GM12878 (cell line): ENCODE measurements at regions not wholly inside any gene's neighbourhood (a gene's known extent, or its start where the extent isn't known, plus 50 kb on each side); places are given as distances from the start of the nearest gene placed in this dataset.

ENCODE experiments used
- ATAC-seq: fragments of 200-7000 bp; cut with Tn5 transposase; 3 replicates; pipeline ENCODE4 v1.9.1; 2020; ENCODE audit warnings: mild to moderate bottlenecking, moderate library complexity
- BruUV-seq: library from RNA; stranded (reverse); fragments of 400-500 nt; replicated peaks from 2 replicates; lab custom pipeline; 2021; lab: Mats Ljungman, UMichigan
- CTCF ChIA-PET: fragments of 300-600 bp; sonication (Branson Sonifier 250); formaldehyde crosslinking; extraction: SDS; loops from one replicate; lab custom pipeline; 2021; ENCODE audit warnings: inconsistent platforms; lab: Yijun Ruan, JAX
- POLR2A ChIA-PET: fragments of 350-600 bp; formaldehyde crosslinking; extraction: SDS; loops from one replicate; lab custom pipeline; 2021; ENCODE audit warnings: inconsistent platforms; lab: Charles Lee
- RAD21 ChIA-PET: fragments of 300-600 bp; sonication (Branson Sonifier 250); formaldehyde crosslinking; loops from one replicate; lab custom pipeline; 2023; ENCODE audit warnings: antibody characterized with exemption; ENCODE audit not compliant: unreplicated experiment; lab: Charles Lee
- SMC1A ChIA-PET: fragments of 300-600 bp; sonication (Branson Sonifier 250); formaldehyde crosslinking; loops from one replicate; lab custom pipeline; 2023; ENCODE audit not compliant: unreplicated experiment, uncharacterized antibody; lab: Charles Lee
- DNase-seq: peaks from one replicate; pipeline ENCODE4 v3.0.0-alpha.2; 2011; ENCODE audit warnings: low read depth, low spot score
- FAIRE-seq: peaks from 3 replicates; lab custom pipeline; 2011; peaks lifted over from hg19 to GRCh38; lab: Jason Lieb, UNC
- H2AFZ ChIP-seq: 2 replicates; pipeline ENCODE4 v1.6.0; 2011; ENCODE audit warnings: low read depth, low read length, control low read depth; ENCODE audit not compliant: control insufficient read depth
- H3K27ac ChIP-seq: 2 replicates; pipeline ENCODE4 v1.5.1; 2011; ENCODE audit warnings: control low read depth; ENCODE audit not compliant: control insufficient read depth, insufficient read depth
- H3K27me3 ChIP-seq, 2 experiments: replicated peaks in 1 of 2; 2 replicates each; pipeline versions ENCODE4 v1.6.0 to v1.6.1; 2011; ENCODE audit warnings: low read length in 1 of 2; ENCODE audit not compliant: control insufficient read depth in 2 of 2, insufficient read depth in 2 of 2
- H3K36me3 ChIP-seq, 2 experiments: 2 replicates each; pipeline ENCODE4 v1.5.1; 2011; ENCODE audit warnings: low read length in 1 of 2; ENCODE audit not compliant: control insufficient read depth in 2 of 2, insufficient read depth in 2 of 2
- H3K4me1 ChIP-seq: 2 replicates; pipeline ENCODE4 v1.6.1; 2011; ENCODE audit warnings: mild to moderate bottlenecking, low read length, moderate library complexity, mixed read lengths; ENCODE audit not compliant: control insufficient read depth, insufficient read depth
- H3K4me2 ChIP-seq: 2 replicates; pipeline ENCODE4 v1.6.0; 2011; ENCODE audit warnings: control low read depth; ENCODE audit not compliant: control insufficient read depth, insufficient read depth
- H3K4me3 ChIP-seq: fragments of 200-600 bp; sonication (generic); 2 replicates; pipeline ENCODE4 v1.5.1; 2016
- H3K79me2 ChIP-seq: 2 replicates; pipeline ENCODE4 v1.6.0; 2011; ENCODE audit warnings: low read length; ENCODE audit not compliant: control insufficient read depth, insufficient read depth
- H3K9ac ChIP-seq: 2 replicates; pipeline ENCODE4 v1.8.0; 2011; ENCODE audit warnings: low read length, control low read depth, mixed read lengths; ENCODE audit not compliant: control insufficient read depth, insufficient read depth
- H3K9me3 ChIP-seq: replicated peaks from 3 replicates; pipeline ENCODE4 v1.5.1; 2011; ENCODE audit warnings: mild to moderate bottlenecking, low read length; ENCODE audit not compliant: control insufficient read depth, insufficient read depth
- H4K20me1 ChIP-seq: 2 replicates; pipeline ENCODE4 v1.6.0; 2011; ENCODE audit not compliant: control insufficient read depth, insufficient read depth
- CEBPZ ChIP-seq: fragments of 150-350 bp; IDR thresholded peaks from 2 replicates; pipeline ENCODE4 v1.6.1; 2016; ENCODE audit warnings: low read depth, low read length
- CHD2 ChIP-seq: IDR thresholded peaks from 2 replicates; pipeline ENCODE4 v1.6.1; 2011; ENCODE audit warnings: low read depth, low read length, improper control_type of control experiment, borderline replicate concordance
- DPF2 ChIP-seq: fragments of 450-650 bp; IDR thresholded peaks from 2 replicates; pipeline ENCODE4 v1.6.1; 2017; ENCODE audit warnings: mild to moderate bottlenecking
- EP300 ChIP-seq, 2 experiments: fragments of 150-350 bp in 1 of 2; IDR thresholded peaks; 2 replicates each; pipeline ENCODE4 v1.6.1; 2011 to 2012; ENCODE audit warnings: low read depth in 2 of 2, low read length in 2 of 2, borderline replicate concordance in 1 of 2, improper control_type of control experiment in 1 of 2, inconsistent platforms in 1 of 2; ENCODE audit not compliant: control insufficient read depth in 1 of 2
- HDAC2 ChIP-seq: fragments of 200-600 bp; sonication (generic); IDR thresholded peaks from 2 replicates; pipeline ENCODE4 v1.6.1; 2017
- NFXL1 ChIP-seq: fragments of 450-650 bp; IDR thresholded peaks from 2 replicates; pipeline ENCODE4 v1.6.1; 2017; ENCODE audit warnings: antibody characterized with exemption, mild to moderate bottlenecking, borderline replicate concordance
- NRF1 ChIP-seq: conservative IDR thresholded peaks from 2 replicates; pipeline ENCODE4 v1.6.1; 2011; ENCODE audit warnings: mild to moderate bottlenecking, low read depth, low read length, improper control_type of control experiment
- POLR2AphosphoS5 ChIP-seq: IDR thresholded peaks from 2 replicates; pipeline ENCODE4 v1.6.1; 2011; ENCODE audit warnings: mild to moderate bottlenecking, low read length, inconsistent platforms
- POU2F2 ChIP-seq: IDR thresholded peaks from 3 replicates; pipeline ENCODE4 v1.6.1; 2011; ENCODE audit warnings: low read depth, mild to moderate bottlenecking, low read length, borderline replicate concordance
- RAD51 ChIP-seq: fragments of 450-650 bp; IDR thresholded peaks from 2 replicates; pipeline ENCODE4 v1.6.1; 2016; ENCODE audit warnings: moderate library complexity, mild to moderate bottlenecking, inconsistent platforms
- RCOR1 ChIP-seq: conservative IDR thresholded peaks from 2 replicates; pipeline ENCODE4 v1.6.1; 2012; ENCODE audit warnings: low read depth, low read length, improper control_type of control experiment
- RELB ChIP-seq: fragments of 450-650 bp; IDR thresholded peaks from 2 replicates; pipeline ENCODE4 v1.6.1; 2017; ENCODE audit warnings: low read depth, mild to moderate bottlenecking, moderate library complexity
- SIN3A ChIP-seq: IDR thresholded peaks from 2 replicates; pipeline ENCODE4 v1.6.1; 2012; ENCODE audit warnings: low read depth, low read length, improper control_type of control experiment
- SIX5 ChIP-seq: IDR thresholded peaks from 2 replicates; pipeline ENCODE4 v1.6.1; 2011; ENCODE audit warnings: mild to moderate bottlenecking, low read depth, low read length, moderate library complexity; ENCODE audit not compliant: severe bottlenecking
- SMAD1 ChIP-seq: fragments of 450-650 bp; IDR thresholded peaks from 2 replicates; pipeline ENCODE4 v1.6.1; 2018; ENCODE audit warnings: mild to moderate bottlenecking, low read depth; ENCODE audit not compliant: partially characterized antibody
- SMAD5 ChIP-seq: IDR thresholded peaks from 2 replicates; pipeline ENCODE4 v1.6.1; 2016; ENCODE audit warnings: antibody characterized with exemption, low read depth
- TCF12 ChIP-seq: IDR thresholded peaks from 2 replicates; pipeline ENCODE4 v1.6.1; 2011; ENCODE audit warnings: low read depth, mild to moderate bottlenecking, low read length
- TCF3 ChIP-seq: IDR thresholded peaks from 2 replicates; pipeline ENCODE4 v1.6.1; 2012; ENCODE audit warnings: low read depth, mild to moderate bottlenecking, low read length, borderline replicate concordance; ENCODE audit not compliant: insufficient read depth
- ZNF384 ChIP-seq: IDR thresholded peaks from 2 replicates; pipeline ENCODE4 v1.6.1; 2012; ENCODE audit warnings: low read depth, mild to moderate bottlenecking, low read length, improper control_type of control experiment, borderline replicate concordance
- ZNF622 ChIP-seq: fragments of 450-650 bp; IDR thresholded peaks from 2 replicates; pipeline ENCODE4 v1.6.1; 2017; ENCODE audit warnings: mild to moderate bottlenecking, inconsistent platforms
- WGBS: methylation state at CpG from one replicate; pipeline ENCODE4 v1.1.6; 2016; ENCODE audit warnings: low lambda C conversion rate; ENCODE audit not compliant: insufficient replicate concordance, insufficient coverage; ENCODE audit errors: missing lambda C conversion rate; 5-methylcytosine and 5-hydroxymethylcytosine counted together
- in situ Hi-C: fragments of 300-500 bp; cut with MboI; formaldehyde crosslinking; loops from 9 replicates; pipeline ENCODE4 v1.14.3; 2018; ENCODE audit warnings: mixed read lengths
- intact Hi-C: fragments of 100-400 bp; cut with micrococcal nuclease; formaldehyde crosslinking; loops from one replicate; pipeline ENCODE4 v1.14.2; 2022; ENCODE audit not compliant: unreplicated experiment

GRCh38 chr2:64319896-64320295 is 134.1 kb upstream of the LGALSL start:
- BruUV-seq: no TSS peak
- ChIA-PET RAD21 (interaction anchor here (2.4 to 4.2 kb wide), 2 partner anchors 9 to 111 kb away, joined by 10 to 83 read pairs; no protein-coding TSS in a partner anchor), CTCF (interaction anchor here (1.0 to 2.7 kb wide), 2 partner anchors 7 to 270 kb away, joined by 3 to 46 read pairs; no protein-coding TSS in a partner anchor), POLR2A (no interaction called here), SMC1A (interaction anchor here (0.6 kb wide), 1 partner anchor 62 kb away, joined by 3 read pairs; no protein-coding TSS in a partner anchor)
- Histone ChIP-seq H3K4me2 (no peak overlapping the region), H3K79me2 (no peaks in the 10 kb centered on the region), H3K4me3 (no peak overlapping the region), H3K9me3 (no peaks in the 10 kb centered on the region; the same call in 2 of the 3 replicates), H3K27ac (no peak overlapping the region), H2AFZ (no peak overlapping the region), H3K9ac (no peak overlapping the region), H4K20me1 (no peaks in the 10 kb centered on the region), H3K27me3 (no peaks in the 10 kb centered on the region), H3K4me1 (peaks cover 13% of the 10 kb centered on the region), H3K36me3 (no peaks in the 10 kb centered on the region)
- TF ChIP-seq RELB (no peak), RAD51 (no peak), NRF1 (no peak), DPF2 (no peak), POLR2AphosphoS5 (no peak), SIX5 (no peak), SIN3A (no peak), RCOR1 (no peak), TCF12 (no peak), CEBPZ (no peak), NFXL1 (no peak), ZNF622 (no peak), TCF3 (no peak), POU2F2 (no peak), EP300 (IDR thresholded peaks at IDR 0.05; ENCODE audit: borderline replicate concordance in 1 of 2, control insufficient read depth in 1 of 2, low read depth in 2 of 2, low read length in 2 of 2) (no peak), HDAC2 (no peak), CHD2 (no peak), SMAD5 (no peak), ZNF384 (no peak), SMAD1 (no peak)
- 41% methylated on average over 3 of the region's 3 CpGs for WGBS
- ATAC-seq (no peak), DNase-seq (no peak), FAIRE-seq (no peak)
- in situ Hi-C loops: no loop called here
- intact Hi-C loops: no loop called here
